SH-SY5Y (cell line): ENCODE measurements at regions not wholly inside any gene's neighbourhood (a gene's known extent, or its start where the extent isn't known, plus 50 kb on each side); places are given as distances from the start of the nearest gene placed in this dataset.

Experiments used
- GATA2 ChIP-seq: IDR thresholded peaks from 2 replicates; pipeline ENCODE4 v1.6.1; 2011; ENCODE audit warnings: mild to moderate bottlenecking, low read depth, low read length
- GATA3 ChIP-seq: IDR thresholded peaks from 2 replicates; pipeline ENCODE4 v1.6.1; 2011; ENCODE audit warnings: low read depth, mild to moderate bottlenecking, low read length, moderate library complexity

DNA sequence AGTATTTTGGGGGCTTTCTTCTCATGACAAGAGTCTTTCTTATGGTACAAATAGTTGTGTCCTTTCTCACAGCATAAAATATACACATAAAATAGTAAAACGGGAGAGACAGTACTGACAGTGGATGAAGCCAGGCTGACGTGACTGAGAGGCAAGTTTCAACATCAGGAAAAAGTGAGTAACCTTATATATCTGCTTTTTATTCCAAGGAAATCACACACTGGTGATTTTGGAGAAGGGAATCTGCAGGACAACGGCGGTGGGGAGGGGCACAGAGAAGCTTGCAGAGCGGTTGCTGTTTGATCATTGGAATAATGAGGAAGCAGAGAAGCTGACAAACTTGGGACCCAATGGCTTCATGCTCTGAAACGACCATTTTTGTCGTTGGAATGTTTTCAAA, 130.6 kb upstream of the ZNF236 start:
- TF ChIP-seq GATA2 (no peak), GATA3 (no peak)
